Keratinocyte (primary cell): ENCODE measurements at regions not wholly inside any gene's neighbourhood (a gene's known extent, or its start where the extent isn't known, plus 50 kb on each side); places are given as distances from the start of the nearest gene placed in this dataset.

Source experiments
- CTCF ChIP-seq, 3 experiments: IDR thresholded peaks in 1 of 3; conservative IDR thresholded peaks in 1 of 3; optimal IDR thresholded peaks in 1 of 3; 2 replicates in 2 of 3; 3 replicates in 1 of 3; pipeline versions ENCODE3 to v1.5.1; 2011; ENCODE audit warnings: low read length in 3 of 3, mild to moderate bottlenecking in 3 of 3, moderate library complexity in 2 of 3, control low read depth in 1 of 3, inconsistent platforms in 1 of 3; ENCODE audit not compliant: insufficient read depth in 2 of 3; ENCODE audit errors: extremely low read depth in 1 of 3
- EZH2 ChIP-seq: IDR thresholded peaks from one replicate; pipeline ENCODE4 v1.6.1; 2012; ENCODE audit warnings: inconsistent platforms, mild to moderate bottlenecking, low read length, moderate library complexity

- TF ChIP-seq CTCF (optimal IDR thresholded peaks at IDR 0.05 in 1 of 3, IDR thresholded peaks at IDR 0.05 in 1 of 3, conservative IDR thresholded peaks at IDR 0.05 in 1 of 3; ENCODE audit: extremely low read depth in 1 of 3, insufficient read depth in 2 of 3, low read length in 3 of 3) (no peak), EZH2 (no peak)
Observed at GRCh38 chr2:150781142-150781541, 293.7 kb upstream of the RND3 start.
